ENCODE measurements at regions not wholly inside any gene's neighbourhood (a gene's known extent, or its start where the extent isn't known, plus 50 kb on each side); places are given as distances from the start of the nearest gene placed in this dataset.

- no peak for DNase-seq (ENCODE audit: extremely low read depth, low read depth)
- TF ChIP-seq, protein P1, sequence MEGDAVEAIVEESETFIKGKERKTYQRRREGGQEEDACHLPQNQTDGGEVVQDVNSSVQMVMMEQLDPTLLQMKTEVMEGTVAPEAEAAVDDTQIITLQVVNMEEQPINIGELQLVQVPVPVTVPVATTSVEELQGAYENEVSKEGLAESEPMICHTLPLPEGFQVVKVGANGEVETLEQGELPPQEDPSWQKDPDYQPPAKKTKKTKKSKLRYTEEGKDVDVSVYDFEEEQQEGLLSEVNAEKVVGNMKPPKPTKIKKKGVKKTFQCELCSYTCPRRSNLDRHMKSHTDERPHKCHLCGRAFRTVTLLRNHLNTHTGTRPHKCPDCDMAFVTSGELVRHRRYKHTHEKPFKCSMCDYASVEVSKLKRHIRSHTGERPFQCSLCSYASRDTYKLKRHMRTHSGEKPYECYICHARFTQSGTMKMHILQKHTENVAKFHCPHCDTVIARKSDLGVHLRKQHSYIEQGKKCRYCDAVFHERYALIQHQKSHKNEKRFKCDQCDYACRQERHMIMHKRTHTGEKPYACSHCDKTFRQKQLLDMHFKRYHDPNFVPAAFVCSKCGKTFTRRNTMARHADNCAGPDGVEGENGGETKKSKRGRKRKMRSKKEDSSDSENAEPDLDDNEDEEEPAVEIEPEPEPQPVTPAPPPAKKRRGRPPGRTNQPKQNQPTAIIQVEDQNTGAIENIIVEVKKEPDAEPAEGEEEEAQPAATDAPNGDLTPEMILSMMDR (IDR thresholded peaks at IDR 0.05; ENCODE audit: low read depth, low read length): no peak
These were observed 202.5 kb upstream of the LRIG3 start for GRCh38 chr12:59122784-59123183.

DNA sequence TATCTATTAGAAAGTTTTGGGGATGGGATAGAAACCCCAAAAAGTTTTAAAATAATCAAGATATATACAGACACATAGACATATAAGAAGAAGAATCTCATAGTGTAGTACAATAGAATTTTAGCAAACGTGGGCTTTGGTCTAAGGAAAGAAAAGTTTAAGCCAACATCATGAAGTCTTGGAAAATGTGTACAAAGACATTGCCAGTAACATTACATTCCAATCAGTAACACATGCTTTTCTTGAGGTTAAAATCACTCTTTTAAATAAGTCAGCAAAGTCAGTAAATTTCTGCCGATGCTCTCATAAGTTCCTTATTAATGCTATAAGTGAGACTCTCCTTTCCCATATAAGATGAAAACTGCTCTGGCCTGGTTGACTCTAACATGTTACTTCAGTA is 201.1 kb upstream of the LRIG3 start:
- TF ChIP-seq, protein P1 (IDR thresholded peaks at IDR 0.05; ENCODE audit: low read depth, low read length): no peak
- DNase-seq (ENCODE audit: extremely low read depth, low read depth): no peak

DNA sequence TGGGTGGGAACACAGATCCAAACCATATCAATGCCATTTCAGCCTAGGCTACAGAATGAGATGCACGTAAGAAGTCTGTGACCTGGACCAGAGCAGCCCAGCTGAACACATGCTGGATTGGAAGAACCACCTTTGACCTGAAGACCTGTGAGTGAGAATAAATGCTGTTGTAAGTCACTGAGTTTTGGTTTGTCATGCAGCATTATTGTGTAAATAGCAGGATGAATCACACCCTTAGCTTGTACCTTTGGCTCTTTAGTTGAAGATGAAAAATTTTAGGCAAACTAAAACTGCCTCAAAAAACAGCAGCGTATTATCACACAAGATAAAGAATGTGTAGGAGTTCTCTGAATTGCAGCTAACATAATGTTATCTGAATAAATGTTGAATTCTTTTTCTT is 199.4 kb upstream of the LRIG3 start:
- TF ChIP-seq, protein P1 (IDR thresholded peaks at IDR 0.05; ENCODE audit: low read depth, low read length): no peak
- DNase-seq (ENCODE audit: extremely low read depth, low read depth): no peak

- TF ChIP-seq, protein P1 (IDR thresholded peaks at IDR 0.05; ENCODE audit: low read depth, low read length): no peak
- no peak for DNase-seq (ENCODE audit: extremely low read depth, low read depth)
These were observed 198.1 kb upstream of the LRIG3 start for GRCh38 chr12:59118356-59118755.

- DNase-seq (ENCODE audit: extremely low read depth, low read depth): no peak
- TF ChIP-seq, protein P1 (IDR thresholded peaks at IDR 0.05; ENCODE audit: low read depth, low read length): no peak
These were observed 195.7 kb upstream of the LRIG3 start for GRCh38 chr12:59115995-59116394.

- peak; percentile 56 for DNase-seq (ENCODE audit: extremely low read depth, low read depth)
- TF ChIP-seq, protein P1 (IDR thresholded peaks at IDR 0.05; ENCODE audit: low read depth, low read length): no peak
These were observed 195.2 kb upstream of the LRIG3 start for GRCh38 chr12:59115526-59115925.

DNA sequence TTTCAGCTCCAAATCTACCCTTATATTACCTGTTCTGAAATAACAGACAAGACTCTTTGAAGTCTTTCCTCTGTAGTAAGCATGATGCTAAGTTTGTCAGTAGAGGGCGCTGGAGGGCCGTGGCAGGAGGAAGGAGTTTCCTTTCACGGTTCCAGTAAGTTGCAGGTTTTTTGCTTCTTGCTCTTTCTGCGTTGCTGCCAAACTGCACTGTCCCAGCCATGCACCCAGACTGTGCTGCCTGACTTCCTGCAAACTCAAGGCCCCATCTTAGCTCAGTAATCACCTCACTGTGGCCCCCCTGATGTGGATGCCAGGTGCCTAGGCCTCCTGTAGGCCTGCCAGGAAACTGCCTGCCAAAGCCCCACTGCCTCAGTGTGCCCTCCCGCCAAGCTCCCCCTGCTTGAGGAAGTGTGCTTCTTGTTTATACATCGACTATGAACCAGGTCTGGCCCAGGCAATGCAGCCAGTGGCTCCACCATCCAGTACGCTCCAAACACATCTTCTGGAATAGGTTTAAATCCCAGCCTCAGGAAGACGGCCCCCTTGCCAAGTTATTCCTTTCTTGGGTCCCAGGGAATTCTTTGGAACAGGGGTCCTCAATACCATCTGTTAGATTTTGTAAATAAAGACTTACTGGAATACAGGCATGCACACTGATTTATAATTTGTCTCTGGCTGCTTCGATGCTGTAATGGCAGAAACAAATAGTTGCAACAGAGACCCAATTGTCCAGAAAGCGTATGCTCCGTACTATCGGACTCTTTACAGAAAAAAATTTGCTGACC is 193.7 kb upstream of the LRIG3 start:
- peak; percentile 75 for DNase-seq (ENCODE audit: extremely low read depth, low read depth)
- TF ChIP-seq, protein P1 (IDR thresholded peaks at IDR 0.05; ENCODE audit: low read depth, low read length): peak; percentile 95
